AG20443 (cell line): ENCODE measurements at regions not wholly inside any gene's neighbourhood (a gene's known extent, or its start where the extent isn't known, plus 50 kb on each side); places are given as distances from the start of the nearest gene placed in this dataset.

Experiments used
- DNase-seq: peaks from one replicate; pipeline ENCODE4 v3.0.0; 2012; ENCODE audit warnings: low spot score, mixed read lengths

DNA sequence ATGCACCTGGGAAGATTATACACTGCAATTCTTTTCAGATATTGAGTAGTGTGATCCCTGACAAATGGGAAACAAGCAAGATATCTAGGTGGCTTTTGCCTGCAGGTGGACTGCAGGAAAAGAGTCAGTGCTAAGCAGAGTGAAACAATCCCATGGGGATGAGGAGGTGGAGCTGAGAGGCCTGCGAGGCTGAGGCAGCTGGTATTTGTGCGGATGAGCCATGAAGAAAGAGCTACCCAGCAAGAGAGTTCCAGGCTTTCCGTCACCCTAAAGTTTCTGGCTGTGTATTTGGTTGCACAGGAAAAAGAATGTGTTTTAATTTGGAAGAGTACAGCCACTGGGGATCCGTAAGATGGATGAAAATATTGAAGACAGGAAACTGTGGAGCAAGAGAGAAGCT lies 714.1 kb upstream of the COBL start:
- DNase-seq, result no peak

DNA sequence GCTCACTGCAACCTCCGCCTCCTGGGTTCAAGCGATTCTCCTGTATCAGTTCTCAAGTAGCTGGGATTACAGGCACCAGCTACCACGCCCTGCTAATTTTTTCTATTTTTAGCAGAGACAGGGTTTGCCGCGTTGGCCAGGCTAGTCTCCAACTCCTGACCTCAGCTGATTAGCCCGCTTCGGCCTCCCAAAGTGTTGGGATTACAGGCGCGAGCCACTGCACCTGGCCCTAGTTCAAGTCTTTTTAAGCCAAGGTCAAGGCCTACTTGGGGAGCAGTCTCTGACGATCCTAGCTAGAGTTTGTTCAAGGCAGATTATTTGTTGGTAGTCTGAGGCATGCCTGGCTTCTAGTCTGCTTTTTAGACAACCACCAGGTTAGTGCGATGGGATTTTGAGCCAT lies 709.5 kb upstream of the COBL start:
- no peak for DNase-seq

DNA sequence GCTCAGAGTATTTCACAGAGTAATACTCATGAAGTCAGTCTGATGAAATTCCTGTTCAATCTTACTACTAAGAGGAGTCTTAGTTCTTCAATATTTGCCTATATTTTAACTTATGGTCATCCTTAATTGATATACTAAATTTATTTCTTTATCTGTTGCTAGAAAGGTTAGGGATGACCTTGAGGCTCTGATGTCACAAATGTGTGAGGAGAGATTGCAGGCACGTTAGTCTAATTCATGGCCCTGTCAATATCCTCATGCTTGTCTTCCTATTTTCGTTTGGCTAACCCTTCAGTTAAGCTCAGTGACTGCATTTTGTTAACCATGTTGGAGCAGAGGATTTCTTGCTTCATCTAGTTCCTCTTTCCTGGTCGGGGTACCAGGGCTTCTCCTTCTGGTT lies 704.7 kb upstream of the COBL start:
- DNase-seq, result no peak

DNA sequence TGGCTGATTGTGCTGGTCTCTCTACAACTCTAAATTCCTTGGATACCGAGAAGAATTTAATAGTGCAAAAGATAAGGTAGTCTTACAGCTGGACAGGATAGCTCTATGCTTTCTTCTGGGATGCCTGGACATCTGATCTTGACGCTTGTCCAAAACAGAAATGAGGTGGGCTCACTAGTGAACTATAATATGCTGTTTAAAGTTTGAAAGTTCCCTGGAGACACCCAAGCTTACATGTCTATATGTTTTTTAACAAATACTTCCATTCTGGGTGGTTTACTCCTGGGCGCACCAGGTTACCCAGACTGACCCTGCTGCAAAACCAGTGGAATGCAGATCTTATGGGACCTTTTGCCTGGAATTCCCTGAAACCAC lies 702.1 kb upstream of the COBL start:
- DNase-seq, result no peak

DNA sequence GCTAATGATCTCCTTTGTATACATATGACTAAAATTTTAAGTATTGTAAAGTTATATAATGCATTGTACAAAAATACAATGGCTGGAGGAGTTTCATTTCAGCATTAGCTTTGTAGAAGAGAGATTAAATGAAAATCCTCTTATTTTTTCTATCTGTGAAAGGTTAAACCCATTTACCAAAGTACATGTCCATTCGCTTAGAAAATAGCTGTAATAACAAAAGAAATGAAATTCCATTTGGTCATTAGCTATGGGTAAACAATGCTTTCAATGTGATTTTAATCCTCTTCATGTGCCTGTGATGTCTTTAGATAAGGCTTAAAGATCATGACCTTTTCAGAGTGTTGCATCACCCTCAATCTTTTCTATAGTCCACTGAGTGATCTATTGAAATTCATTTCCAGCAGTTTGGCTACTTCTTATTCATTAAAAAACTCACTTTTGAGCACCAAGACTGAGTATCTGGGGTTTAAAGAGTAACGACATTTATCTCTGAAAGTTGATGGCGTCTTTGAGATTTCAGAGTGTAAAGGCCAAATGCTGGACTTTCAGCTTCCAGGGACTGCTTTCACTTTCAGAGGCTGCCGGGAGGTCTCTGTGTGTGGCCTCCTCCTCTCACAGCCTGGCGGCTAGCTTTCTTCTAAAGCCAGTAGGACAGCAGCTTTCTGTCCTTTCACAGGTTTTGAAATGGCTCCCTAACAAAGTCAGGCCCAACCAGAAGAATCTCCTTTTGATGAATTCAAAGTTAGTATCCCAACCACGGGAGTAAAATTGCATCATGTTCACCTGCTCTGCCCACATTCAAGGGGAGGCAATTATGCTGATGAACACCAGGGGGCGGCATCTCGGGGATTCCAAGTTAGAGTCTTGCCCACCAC lies 701.4 kb upstream of the COBL start:
- DNase-seq, result no peak

DNA sequence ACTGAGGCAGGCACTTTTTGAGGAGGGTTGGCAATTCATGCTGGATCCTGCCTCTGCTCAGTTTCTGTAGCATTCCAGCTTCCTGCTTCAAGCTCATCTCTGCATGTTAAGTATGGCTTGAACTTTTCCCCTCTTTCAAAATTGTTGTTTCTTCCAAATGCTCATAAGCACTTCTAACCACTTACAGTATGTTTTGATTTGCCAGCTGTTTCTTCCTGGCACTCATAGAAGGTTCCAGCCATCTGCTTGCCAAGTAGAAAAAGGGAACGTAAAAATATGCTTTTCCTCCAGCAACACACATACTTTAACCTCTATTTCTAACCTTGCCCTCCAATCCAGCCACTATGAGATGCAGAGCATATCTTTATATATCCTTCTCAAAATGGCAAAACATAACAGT lies 692.6 kb upstream of the COBL start:
- no peak for DNase-seq

DNA sequence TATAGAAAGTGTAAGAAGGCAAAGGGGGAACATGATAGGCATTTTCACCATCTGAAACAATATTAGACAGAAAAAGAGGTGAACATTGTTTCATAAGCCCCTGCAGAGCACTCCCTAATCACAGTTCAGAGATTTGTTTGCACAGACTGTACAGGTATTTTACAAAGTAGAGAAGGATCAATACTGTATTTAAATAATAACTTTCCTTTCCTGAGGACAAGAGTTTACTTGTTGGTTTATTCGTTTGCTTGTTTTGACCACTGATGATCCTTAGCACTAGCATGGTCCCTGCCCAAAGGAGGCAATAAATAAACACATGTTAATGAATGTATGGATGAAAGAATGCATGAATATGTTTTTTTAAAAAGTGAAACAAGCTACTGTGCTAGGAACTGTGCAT lies 690.1 kb upstream of the COBL start:
- no peak for DNase-seq

DNA sequence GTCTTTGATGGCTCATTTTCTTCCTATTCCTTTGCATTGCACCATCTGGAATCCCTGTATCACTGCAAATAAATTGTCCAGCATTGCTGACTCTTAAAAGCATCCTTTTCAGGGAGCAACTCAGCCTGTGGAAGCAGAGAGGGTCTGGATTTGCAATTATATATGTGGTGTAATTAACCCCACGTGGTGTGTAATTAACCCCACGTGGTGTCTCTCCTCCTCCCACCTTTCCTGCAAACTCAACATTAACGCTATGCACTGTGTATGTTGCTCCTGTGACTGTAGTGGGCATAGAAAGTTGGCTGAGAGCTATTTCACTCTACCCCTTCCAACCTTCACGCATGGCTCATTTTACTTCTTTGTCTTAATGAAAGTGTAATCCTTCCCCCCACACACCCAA lies 689.0 kb upstream of the COBL start:
- no peak for DNase-seq

DNA sequence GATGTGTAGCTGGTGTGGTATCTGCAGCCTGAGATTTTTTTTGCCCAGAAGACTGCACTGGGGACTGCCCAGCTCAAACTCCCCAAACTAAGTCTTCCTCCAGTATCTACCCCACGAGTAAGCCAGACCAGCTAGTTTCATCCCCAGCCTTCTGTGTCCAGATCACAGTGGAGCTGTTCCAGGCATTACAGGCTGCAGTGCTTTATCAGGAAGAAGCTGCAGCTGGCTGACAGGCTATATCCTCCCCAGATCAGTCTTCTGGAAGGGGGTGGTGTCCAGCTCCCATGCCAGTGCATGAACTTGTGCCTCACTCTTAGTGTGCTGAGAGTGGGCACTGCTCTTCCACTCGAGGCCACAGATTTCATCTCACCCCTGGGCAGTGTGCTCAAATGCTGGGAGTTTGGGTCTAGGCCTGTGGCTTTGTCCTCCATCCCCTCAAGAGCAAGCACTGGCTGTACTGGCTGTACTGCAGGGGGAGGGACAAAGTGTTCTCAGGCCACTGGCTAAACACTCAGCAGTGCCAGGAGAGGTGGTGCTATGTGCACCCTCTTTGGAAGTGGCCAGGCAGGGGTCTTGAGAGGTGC lies 679.1 kb upstream of the COBL start:
- DNase-seq, result no peak

DNA sequence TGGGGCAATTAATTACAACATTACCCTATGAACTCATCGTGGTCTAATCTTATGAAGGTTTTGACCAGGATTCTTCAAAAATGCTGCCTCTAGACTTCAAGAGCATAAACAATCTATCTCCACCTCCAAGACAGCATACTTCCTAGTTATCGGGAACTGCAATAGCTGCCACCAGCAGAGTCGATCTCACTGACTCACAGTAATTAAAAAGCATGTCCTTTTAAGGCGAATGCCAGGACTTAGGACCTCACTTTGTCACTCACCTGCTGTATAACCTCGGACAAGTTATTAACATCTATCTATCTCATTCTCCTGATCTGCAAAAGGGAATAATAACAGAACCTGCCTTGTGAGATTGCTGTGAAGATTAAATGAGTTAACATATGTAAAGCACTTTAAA lies 666.0 kb upstream of the COBL start:
- no peak for DNase-seq

DNA sequence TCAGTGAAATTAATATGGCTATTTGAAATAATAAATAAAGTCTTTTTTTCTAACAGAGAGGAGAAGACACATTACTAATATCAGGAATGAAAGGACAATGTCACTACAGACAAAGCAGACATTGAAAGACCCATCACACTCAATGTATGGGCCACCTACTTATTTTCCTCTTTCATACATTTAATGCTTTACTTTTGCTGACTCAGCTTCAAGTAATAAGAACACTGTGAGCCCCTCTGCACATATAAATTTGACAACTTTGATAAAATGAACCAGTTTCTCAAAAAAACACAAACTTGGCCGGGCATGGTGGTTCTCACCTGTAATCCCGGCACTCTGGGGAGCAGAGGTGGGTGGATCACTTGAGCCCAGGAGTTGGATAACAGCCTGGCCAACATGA lies 664.2 kb upstream of the COBL start:
- DNase-seq, result no peak

DNA sequence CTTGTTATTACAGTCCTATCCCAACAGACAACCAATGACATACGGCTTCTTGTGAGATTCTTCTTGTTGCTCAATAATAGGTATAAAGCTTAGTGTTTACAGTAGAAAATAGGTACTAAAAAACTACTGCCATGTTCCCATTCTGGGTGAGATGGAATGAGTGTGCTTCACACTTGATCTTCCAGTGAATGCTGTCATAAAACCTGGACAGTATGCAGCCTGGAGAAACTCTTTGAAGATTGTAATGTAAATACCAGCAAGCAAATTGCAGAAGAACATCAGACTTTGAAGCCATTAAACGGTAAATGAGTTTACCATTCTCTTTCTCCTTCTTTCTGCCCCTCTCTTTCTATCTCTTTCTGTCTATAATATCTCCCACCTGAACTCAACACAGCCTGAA lies 663.7 kb upstream of the COBL start:
- DNase-seq, result no peak

DNA sequence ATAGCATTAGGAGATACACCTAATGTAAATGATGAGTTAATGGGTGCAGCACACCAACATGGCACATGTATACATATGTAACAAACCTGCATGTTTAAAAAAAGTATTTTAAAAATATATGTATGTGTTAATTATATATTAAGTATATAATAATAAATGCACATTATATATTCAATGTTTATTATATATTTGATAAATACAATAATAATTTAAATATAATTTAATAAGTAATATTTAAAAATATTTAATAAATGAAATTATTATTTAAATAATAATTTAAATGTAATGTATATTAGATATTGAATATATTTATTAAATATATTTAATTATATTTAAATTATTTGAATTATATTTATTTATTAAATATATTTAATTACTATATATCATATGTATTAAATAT lies 661.3 kb upstream of the COBL start:
- DNase-seq, result no peak

DNA sequence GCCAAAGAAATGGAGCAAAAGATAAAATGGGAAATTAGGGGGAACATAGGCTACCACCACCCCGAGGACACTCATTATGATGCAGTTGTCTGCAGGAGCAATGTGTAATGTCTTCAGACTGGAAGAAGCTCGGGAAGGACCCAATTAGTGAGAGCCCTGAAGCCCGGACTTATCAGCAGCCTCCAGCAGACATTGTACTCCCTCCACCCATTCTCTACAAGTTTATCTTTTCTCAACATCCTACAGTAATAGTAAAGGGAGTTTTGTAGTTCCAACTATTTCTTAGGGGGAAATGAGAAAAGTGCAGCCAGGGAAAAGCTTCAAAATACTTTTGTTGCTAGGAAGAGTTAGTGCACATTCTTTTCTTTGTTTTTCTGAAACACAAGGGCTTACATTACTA lies 657.3 kb upstream of the COBL start:
- DNase-seq, result no peak

DNA sequence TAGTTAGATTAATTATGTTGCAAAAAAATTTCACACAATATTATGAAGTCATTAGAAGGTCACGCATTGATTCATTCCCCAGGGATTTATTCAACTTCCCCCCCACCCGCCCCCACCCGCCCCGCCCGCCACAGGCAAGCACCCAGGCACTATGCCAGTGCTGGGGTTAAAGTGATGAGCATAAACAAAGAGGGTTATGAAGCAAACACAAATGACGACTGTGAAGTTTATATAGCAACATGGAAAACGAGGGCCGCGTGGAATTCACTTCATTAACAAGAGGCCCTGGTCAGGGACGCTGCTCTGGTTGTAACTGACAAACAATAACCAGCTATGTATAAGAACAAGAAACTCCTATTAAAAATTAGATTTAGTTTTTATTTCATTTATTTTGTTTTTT lies 656.5 kb upstream of the COBL start:
- no peak for DNase-seq

DNA sequence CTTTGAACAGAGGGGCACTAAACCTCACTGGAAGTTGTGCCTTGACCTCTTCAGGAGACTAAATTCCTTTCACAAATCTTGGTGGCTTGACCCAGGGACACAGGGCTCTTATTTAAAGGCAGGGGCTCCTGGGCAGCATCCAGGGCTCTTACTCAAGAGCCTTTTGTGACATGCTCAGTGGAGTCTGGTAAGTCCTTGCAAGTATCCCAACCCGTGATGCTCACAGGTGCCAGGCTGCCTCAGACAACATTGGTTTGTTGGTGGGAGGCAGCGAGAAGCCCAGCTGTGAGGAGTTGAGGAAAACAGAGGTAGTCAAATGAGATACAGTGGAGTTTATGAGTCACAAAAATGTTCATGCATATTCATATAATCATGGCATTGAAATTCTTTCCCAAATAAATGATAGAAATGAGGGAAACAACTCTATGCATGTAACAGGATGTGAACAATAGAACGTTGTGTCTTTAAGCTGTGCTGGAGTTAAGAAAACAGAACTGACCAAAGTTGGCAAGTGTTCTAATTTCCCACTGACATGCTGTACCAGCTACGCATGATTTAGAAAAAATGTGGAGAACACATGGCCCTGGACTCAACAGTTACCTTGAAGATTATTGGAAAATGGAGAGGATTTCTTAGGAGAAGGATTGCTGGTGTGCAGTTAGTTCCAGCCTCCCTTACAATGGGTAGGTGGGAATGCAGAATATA lies 654.5 kb upstream of the COBL start:
- DNase-seq, result no peak

DNA sequence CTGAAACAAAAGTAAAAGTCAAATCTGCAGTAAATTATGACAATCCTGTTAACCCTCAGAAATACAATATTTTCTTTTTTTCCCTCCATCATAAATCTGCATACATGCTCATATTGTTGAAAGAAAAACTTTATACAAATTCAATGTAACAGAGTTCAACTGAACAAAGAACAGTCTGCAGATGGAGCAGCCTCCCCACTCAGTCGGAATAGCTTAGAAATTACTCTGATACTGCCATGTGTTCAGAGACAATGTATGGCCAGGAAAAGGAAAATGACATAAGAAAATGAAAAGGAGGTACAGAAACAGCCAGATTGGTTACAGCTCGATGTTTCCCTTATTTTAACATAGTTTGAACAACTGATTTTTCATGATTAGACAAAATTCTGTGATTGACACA lies 651.9 kb upstream of the COBL start:
- no peak for DNase-seq

DNA sequence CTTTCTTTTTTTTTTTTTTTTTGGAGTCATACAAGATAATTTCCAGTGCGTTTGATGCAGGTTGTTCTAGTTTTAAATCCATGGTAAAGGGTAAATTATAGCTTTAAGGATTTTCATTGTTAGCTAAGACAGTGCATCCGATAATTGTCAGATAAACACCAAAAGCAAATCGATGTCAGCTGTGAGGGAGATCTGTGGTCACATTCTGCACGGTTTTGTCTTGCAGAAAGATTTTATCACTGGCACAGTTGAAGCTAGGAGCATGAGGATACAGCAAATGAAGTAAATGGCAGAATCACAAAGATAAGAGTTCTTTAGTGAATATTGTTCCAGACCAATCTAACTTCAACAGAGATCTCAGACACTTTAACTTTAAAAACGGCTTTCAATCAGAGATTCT lies 648.8 kb upstream of the COBL start:
- no peak for DNase-seq

DNA sequence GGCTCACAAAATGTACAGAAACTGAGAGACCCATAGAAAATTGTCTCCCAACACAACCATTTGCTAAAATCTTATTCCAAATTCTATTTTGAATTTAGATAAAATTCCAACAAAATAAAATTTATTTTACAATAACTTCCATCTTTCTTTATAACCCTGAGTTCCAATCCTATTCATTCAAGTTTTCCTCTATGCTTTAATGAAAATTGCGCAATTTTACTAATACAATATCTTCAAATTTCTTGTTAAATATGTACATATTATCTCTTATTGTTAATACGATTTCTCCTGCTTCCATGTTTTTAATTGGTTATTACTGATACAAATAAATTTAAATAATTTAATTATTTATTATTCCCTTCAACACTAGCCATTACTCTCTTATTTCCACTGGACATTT lies 645.2 kb upstream of the COBL start:
- DNase-seq, result no peak

DNA sequence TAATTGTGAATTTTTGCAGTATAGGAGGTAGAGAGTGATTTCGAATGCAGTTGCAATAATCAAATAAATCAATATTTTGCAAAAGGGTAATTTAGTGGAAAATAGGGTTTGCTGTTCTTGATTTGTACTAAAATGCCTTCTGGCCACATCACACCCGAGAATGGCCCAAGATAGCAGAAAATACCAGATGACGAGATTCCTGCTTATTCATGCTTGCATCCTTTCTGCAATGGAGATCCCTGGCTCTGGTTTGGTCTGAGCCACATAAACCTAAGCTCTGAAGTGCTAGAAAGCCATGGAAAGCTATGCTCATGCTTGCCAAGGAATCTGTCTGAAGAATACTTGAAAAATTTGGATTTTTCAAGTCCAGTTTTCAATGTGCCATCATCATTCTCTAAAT lies 634.2 kb upstream of the COBL start:
- DNase-seq, result no peak

DNA sequence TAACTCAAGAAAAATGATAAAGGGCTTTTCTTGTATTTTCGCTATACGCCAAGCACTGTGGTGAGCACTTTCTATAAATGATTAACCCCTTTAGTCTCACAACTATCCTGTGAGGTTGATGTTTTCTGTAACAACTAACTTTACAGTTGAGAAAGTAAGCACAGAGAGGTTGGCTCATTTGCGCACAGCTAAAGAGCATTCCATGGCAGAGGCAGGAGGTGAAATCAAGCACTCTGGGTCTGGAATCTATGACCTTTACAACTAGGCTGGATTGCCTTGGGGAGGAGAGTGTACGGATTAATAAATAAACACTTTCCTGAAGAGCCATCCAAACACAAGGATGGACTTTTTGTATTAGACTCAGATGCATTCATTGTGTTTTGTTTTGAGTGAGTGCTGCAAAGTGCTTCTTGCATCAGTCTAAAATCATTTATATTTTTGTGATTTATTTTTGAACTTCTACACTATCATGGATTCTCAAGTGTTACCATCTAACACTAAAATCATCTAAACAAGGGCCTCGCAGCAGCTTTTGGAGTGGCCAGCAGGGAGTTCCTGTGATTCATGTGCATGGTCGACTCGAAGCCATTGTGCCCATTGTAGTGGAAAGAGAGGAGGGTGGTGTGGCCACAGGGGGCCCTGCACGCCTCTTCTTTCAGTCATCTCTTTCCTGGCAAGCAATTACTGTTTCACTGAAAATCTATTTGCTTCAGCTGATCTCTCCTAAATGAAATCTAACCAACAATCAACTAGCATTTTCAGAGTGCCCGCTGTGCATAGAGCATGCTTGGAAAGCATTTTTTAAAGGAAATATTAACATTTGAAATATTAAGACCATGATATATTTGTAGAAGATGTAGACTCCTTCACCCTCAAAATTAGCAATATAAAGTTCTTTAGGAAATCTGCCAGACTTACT lies 633.4 kb upstream of the COBL start:
- DNase-seq, result no peak

DNA sequence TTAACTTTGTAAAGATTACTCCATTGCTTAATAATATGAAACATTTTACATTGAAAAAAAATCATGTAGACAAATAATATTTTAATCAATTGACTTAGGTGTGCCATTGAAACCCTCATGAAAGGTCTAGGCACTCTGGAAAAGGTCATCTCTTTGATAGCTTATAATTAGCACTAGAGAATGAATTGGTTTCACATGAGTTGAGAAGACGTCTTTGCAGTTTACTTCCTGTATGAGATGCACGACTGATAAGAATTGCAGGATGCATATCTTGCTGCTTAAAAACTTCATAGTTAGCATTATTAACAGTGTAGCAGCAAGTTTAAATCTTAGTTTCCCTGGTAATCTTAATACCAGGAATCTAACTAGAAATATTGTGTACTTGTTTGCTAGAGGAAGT lies 614.2 kb upstream of the COBL start:
- no peak for DNase-seq
